ENCODE measurements at regions not wholly inside any gene's neighbourhood (a gene's known extent, or its start where the extent isn't known, plus 50 kb on each side); places are given as distances from the start of the nearest gene placed in this dataset.
A peak's percentile ranks its signal among the peaks of the same experiment; 100 is the strongest.

GRCh38 chr3:71874618-71875017 lies 89.7 kb upstream of the PROK2 start:
- Histone ChIP-seq H3K27me3 (replicated peaks; ENCODE audit: insufficient read depth, low read length) (no peaks in the 10 kb centered on the region), H3K79me2 (ENCODE audit: low read length) (no peaks in the 10 kb centered on the region), H3K27ac (ENCODE audit: low read length) (peak overlapping the region; percentile 47; the same call in 1 of the 2 replicates), H3K9ac (ENCODE audit: low read length) (no peak overlapping the region), H4K20me1 (ENCODE audit: insufficient read depth, low read length) (no peaks in the 10 kb centered on the region), H3K4me1 (ENCODE audit: low read length) (peaks cover 18% of the 10 kb centered on the region), H3K4me2 (ENCODE audit: low read depth, low read length) (peak overlapping the region; percentile 38; the same call in 1 of the 2 replicates), H3K4me3 (ENCODE audit: low read length) (no peak overlapping the region), H2AFZ (ENCODE audit: low read length) (no peak overlapping the region), H3F3A (ENCODE audit: insufficient read depth, low read length) (0 out of 2 replicates have a peak, but pooled peaks cover 4% of the 10 kb centered on the region), H3K9me2 (replicated peaks; ENCODE audit: insufficient read depth, low read length) (no peaks in the 10 kb centered on the region), H3K36me3 (replicated peaks; ENCODE audit: insufficient read depth, low read length) (no peaks in the 10 kb centered on the region), H3K9me3 (replicated peaks; ENCODE audit: insufficient read depth, low read length) (no peaks in the 10 kb centered on the region)
- no peak for TF ChIP-seq EZH2 (optimal IDR thresholded peaks at IDR 0.05; ENCODE audit: low read depth, low read length)
- TF ChIP-seq CTCF (IDR thresholded peaks at IDR 0.05; ENCODE audit: low read length) = no peak
- TF ChIP-seq EZH2phosphoT487 (IDR thresholded peaks at IDR 0.05; ENCODE audit: low read length) = no peak
- no peak for DNase-seq

GRCh38 chr3:71873093-71873611 lies 88.2 kb upstream of the PROK2 start:
- H3K4me2 ChIP-seq (ENCODE audit: low read depth, low read length) = no peak overlapping the region
- no peaks in the 10 kb centered on the region for H3K27me3 ChIP-seq (replicated peaks; ENCODE audit: insufficient read depth, low read length)
- TF ChIP-seq CTCF (IDR thresholded peaks at IDR 0.05; ENCODE audit: low read length) (no peak), EZH2phosphoT487 (IDR thresholded peaks at IDR 0.05; ENCODE audit: low read length) (no peak), EZH2 (optimal IDR thresholded peaks at IDR 0.05; ENCODE audit: low read depth, low read length) (no peak)
- peaks cover 18% of the 10 kb centered on the region for H3K4me1 ChIP-seq (ENCODE audit: low read length)
- no peaks in the 10 kb centered on the region for H4K20me1 ChIP-seq (ENCODE audit: insufficient read depth, low read length)
- 0 out of 2 replicates have a peak, but pooled peaks cover 4% of the 10 kb centered on the region for H3F3A ChIP-seq (ENCODE audit: insufficient read depth, low read length)
- H3K36me3 ChIP-seq (replicated peaks; ENCODE audit: insufficient read depth, low read length) = no peaks in the 10 kb centered on the region
- no peak overlapping the region for H3K9ac ChIP-seq (ENCODE audit: low read length)
- H3K9me3 ChIP-seq (replicated peaks; ENCODE audit: insufficient read depth, low read length) = no peaks in the 10 kb centered on the region
- no peaks in the 10 kb centered on the region for H3K79me2 ChIP-seq (ENCODE audit: low read length)
- H2AFZ ChIP-seq (ENCODE audit: low read length) = no peak overlapping the region
- no peaks in the 10 kb centered on the region for H3K9me2 ChIP-seq (replicated peaks; ENCODE audit: insufficient read depth, low read length)
- H3K4me3 ChIP-seq (ENCODE audit: low read length) = no peak overlapping the region
- no peak for DNase-seq
- H3K27ac ChIP-seq (ENCODE audit: low read length) = no peak overlapping the region

- Histone ChIP-seq H2AFZ (ENCODE audit: low read length) (no peak overlapping the region), H4K20me1 (ENCODE audit: insufficient read depth, low read length) (no peaks in the 10 kb centered on the region), H3K27me3 (replicated peaks; ENCODE audit: insufficient read depth, low read length) (no peaks in the 10 kb centered on the region), H3F3A (ENCODE audit: insufficient read depth, low read length) (0 out of 2 replicates have a peak, but pooled peaks cover 4% of the 10 kb centered on the region), H3K27ac (ENCODE audit: low read length) (peak overlapping the region; percentile 11; the same call in 1 of the 2 replicates), H3K4me3 (ENCODE audit: low read length) (no peak overlapping the region), H3K9me2 (replicated peaks; ENCODE audit: insufficient read depth, low read length) (no peaks in the 10 kb centered on the region), H3K9me3 (replicated peaks; ENCODE audit: insufficient read depth, low read length) (no peaks in the 10 kb centered on the region), H3K36me3 (replicated peaks; ENCODE audit: insufficient read depth, low read length) (no peaks in the 10 kb centered on the region), H3K79me2 (ENCODE audit: low read length) (no peaks in the 10 kb centered on the region), H3K9ac (ENCODE audit: low read length) (no peak overlapping the region), H3K4me2 (ENCODE audit: low read depth, low read length) (peak overlapping the region; percentile 25; the same call in 1 of the 2 replicates), H3K4me1 (ENCODE audit: low read length) (peaks cover 18% of the 10 kb centered on the region)
- peak; percentile 57 for DNase-seq
- no peak for TF ChIP-seq CTCF (IDR thresholded peaks at IDR 0.05; ENCODE audit: low read length)
- TF ChIP-seq EZH2phosphoT487 (IDR thresholded peaks at IDR 0.05; ENCODE audit: low read length) = no peak
- TF ChIP-seq EZH2 (optimal IDR thresholded peaks at IDR 0.05; ENCODE audit: low read depth, low read length) = no peak
Observed at GRCh38 chr3:71872256-71872655, 87.3 kb upstream of the PROK2 start.
